ENCODE measurements at regions not wholly inside any gene's neighbourhood (a gene's known extent, or its start where the extent isn't known, plus 50 kb on each side); places are given as distances from the start of the nearest gene placed in this dataset.

DNA sequence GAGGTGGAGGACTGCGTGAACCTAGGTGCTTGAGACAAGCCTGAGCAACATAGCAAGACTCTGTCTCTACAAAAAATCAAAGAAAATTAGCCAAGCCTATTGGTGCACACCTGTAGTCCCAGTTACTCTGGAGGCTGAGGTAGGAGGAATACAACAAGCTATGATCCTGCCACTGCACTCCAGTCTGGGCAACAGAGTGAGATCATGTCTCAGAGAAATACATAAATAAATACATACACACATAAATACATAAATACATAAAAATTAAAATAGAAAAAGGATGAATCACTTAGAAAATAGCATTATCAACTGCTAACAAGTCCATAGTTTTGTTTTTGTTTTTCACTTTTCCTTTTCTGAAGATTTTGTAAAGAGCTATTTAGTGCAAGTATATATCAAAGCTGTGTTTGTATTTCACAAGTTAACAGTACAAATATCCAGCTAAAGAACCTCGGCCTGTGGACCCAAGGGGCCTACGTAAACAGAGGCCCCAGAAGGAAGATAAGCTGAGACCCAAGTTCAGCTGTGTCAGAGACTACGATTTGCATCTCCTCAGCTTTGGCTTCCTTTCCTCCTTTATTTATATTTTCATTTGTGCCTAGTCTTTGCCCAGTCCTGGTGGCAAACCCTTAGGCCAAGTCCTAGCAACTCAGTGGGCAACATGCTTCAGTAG is 67.1 kb upstream of the ROBO2 start:
- no peak for DNase-seq (ENCODE audit: low spot score)

DNA sequence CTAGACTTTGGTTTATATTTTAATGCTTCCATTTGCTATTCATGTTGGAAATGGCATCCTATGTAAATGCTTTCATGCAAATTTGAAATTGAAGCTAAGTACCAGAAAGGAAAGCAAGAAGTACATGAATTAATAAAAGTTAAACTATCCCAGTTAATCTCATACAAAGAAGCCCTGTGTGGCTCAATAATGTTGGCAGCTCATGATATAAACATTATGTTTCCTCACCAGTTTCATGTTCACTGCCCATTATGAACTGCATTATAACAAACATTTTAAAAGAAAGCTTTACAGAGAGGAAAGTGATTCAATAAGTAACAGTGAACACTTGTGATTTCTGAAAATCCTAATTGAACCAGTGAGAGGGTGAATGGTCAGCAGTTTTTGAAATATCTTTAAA is 62.9 kb upstream of the ROBO2 start:
- no peak for DNase-seq (ENCODE audit: low spot score)

DNA sequence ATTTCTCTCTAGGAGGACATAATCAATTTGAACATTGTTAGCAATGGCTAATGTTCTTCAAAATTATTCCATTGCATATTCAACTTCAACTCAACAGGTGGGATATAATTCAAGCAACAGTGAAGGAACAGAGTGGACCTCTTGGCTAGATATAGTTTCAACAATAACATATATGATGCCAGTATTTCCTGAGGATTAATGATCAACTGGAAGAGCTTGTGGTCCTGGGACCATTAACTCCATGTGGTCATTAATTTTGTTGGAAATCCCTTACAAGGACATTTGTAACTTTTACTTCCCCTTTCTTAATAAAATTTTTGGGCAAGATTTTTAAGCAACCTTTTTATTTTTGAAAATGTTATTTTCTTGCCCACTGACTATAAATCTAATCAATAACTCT is 54.3 kb upstream of the ROBO2 start:
- DNase-seq (ENCODE audit: low spot score): no peak

DNA sequence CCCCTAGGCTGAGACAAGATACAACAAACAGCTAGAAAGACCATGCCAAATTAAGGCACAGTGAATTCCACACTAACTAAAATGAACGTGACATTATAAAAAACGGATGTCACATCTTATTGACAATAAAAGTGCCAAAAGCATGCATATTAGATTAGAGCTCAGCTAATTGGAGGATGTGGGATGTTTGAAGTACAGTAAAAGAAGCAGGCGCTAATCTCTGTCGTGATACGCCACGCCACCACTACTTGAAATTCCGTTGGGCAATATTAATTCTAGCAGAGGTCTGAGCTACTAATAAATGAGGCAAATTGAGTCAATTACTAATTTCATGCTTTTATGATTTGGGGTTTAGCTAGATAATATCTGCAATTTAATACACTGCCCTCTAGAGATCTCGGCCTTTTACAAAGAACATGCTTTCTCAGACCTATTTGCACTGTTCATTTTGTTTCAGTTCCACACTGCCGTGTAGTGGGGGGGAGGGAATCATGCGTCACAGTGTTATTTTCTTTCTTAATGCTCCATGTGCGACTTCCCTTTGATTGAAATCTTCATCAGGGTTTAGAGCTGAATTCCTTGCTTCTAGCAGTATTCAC is 52.9 kb upstream of the ROBO2 start:
- peak; percentile 4 for DNase-seq (ENCODE audit: low spot score)
